ENCODE measurements at regions not wholly inside any gene's neighbourhood (a gene's known extent, or its start where the extent isn't known, plus 50 kb on each side); places are given as distances from the start of the nearest gene placed in this dataset.

DNA sequence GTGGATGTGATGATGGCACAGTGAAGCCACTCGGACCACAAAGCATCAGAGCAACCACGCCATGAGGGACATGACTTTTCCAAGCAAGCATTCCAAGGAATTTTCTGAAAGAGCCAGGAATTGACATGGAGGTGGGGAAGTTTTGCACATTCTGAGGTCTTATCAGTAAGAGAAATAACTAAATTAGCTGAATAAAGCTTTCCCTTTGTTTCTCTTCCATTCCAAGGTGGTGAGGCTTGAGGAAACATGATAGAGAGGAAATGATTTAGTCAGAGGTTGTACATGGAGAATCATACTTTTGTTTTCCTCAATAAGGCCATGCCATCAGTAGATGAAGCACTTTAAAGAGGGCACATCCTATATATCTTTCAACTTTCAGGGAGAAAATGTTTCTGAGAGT is 115.7 kb upstream of the MMADHC start:
- TF ChIP-seq, protein P1, sequence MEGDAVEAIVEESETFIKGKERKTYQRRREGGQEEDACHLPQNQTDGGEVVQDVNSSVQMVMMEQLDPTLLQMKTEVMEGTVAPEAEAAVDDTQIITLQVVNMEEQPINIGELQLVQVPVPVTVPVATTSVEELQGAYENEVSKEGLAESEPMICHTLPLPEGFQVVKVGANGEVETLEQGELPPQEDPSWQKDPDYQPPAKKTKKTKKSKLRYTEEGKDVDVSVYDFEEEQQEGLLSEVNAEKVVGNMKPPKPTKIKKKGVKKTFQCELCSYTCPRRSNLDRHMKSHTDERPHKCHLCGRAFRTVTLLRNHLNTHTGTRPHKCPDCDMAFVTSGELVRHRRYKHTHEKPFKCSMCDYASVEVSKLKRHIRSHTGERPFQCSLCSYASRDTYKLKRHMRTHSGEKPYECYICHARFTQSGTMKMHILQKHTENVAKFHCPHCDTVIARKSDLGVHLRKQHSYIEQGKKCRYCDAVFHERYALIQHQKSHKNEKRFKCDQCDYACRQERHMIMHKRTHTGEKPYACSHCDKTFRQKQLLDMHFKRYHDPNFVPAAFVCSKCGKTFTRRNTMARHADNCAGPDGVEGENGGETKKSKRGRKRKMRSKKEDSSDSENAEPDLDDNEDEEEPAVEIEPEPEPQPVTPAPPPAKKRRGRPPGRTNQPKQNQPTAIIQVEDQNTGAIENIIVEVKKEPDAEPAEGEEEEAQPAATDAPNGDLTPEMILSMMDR (IDR thresholded peaks at IDR 0.05) = no peak
- no peak for TF ChIP-seq POLR2A (IDR thresholded peaks at IDR 0.05)

Measured in lower leg skin (tissue), 3 donors.